ENCODE measurements at regions not wholly inside any gene's neighbourhood (a gene's known extent, or its start where the extent isn't known, plus 50 kb on each side); places are given as distances from the start of the nearest gene placed in this dataset.

DNA sequence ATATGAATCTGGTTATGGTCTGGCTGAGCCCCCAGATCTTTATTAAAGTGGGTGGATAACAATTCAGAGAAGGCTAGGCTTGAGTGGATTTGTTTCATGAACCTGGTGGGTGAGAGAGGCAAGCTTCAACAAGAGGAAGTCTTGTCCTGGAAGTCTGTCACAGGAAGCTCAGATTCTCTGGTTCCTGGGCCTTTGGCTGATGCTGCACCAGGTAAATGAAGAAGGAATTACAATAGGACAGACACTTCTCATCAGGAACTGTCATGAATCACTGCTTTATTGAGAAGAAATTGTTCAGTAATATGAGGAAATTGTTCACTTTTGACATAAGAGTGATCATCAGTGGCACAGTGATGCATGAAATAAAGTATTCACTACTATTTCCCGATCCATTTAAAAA, 167.6 kb upstream of the ELL2 start:
- TF ChIP-seq, protein P1, sequence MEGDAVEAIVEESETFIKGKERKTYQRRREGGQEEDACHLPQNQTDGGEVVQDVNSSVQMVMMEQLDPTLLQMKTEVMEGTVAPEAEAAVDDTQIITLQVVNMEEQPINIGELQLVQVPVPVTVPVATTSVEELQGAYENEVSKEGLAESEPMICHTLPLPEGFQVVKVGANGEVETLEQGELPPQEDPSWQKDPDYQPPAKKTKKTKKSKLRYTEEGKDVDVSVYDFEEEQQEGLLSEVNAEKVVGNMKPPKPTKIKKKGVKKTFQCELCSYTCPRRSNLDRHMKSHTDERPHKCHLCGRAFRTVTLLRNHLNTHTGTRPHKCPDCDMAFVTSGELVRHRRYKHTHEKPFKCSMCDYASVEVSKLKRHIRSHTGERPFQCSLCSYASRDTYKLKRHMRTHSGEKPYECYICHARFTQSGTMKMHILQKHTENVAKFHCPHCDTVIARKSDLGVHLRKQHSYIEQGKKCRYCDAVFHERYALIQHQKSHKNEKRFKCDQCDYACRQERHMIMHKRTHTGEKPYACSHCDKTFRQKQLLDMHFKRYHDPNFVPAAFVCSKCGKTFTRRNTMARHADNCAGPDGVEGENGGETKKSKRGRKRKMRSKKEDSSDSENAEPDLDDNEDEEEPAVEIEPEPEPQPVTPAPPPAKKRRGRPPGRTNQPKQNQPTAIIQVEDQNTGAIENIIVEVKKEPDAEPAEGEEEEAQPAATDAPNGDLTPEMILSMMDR (IDR thresholded peaks at IDR 0.05), result no peak
- no peak for TF ChIP-seq POLR2A (IDR thresholded peaks at IDR 0.05)

Data from lower leg skin (tissue), 3 donors.